ENCODE measurements at regions not wholly inside any gene's neighbourhood (a gene's known extent, or its start where the extent isn't known, plus 50 kb on each side); places are given as distances from the start of the nearest gene placed in this dataset.
A peak's percentile ranks its signal among the peaks of the same experiment; 100 is the strongest.
"Not testable (repeated sequence)": the region's sequence is repeated elsewhere in the genome, so short reads cannot be mapped to it uniquely, and the experiment has no call there.

DNA sequence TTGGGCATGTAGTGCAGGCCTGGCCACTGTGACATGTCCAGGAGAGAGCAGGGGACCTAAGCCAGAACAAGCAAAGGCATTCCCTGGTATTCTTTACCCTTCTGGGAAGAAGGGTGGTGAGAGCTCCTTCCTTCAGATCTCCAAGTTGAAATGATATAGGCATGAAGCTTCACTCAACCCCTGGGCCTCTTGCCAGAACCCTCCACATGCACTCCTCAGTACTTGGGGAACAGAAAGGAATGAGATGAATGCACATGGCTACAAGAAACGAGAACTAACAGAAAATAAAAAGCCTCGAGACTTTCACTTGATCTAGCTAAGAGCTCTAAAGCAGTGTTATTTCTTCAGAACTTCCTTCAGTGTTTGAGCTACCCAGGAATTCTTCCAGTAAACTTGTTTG is 262.2 kb downstream of the ETV1 start:
- no peak overlapping the region for H3K4me3 ChIP-seq (ENCODE audit: low read depth, low read length)
- no peak for DNase-seq (ENCODE audit: low read depth)
- H3K36me3 ChIP-seq (ENCODE audit: control insufficient read depth, insufficient read depth, low read length): no peaks in the 10 kb centered on the region
- TF ChIP-seq, protein P1, sequence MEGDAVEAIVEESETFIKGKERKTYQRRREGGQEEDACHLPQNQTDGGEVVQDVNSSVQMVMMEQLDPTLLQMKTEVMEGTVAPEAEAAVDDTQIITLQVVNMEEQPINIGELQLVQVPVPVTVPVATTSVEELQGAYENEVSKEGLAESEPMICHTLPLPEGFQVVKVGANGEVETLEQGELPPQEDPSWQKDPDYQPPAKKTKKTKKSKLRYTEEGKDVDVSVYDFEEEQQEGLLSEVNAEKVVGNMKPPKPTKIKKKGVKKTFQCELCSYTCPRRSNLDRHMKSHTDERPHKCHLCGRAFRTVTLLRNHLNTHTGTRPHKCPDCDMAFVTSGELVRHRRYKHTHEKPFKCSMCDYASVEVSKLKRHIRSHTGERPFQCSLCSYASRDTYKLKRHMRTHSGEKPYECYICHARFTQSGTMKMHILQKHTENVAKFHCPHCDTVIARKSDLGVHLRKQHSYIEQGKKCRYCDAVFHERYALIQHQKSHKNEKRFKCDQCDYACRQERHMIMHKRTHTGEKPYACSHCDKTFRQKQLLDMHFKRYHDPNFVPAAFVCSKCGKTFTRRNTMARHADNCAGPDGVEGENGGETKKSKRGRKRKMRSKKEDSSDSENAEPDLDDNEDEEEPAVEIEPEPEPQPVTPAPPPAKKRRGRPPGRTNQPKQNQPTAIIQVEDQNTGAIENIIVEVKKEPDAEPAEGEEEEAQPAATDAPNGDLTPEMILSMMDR (IDR thresholded peaks at IDR 0.05; ENCODE audit: insufficient read depth, low read length, poor library complexity, severe bottlenecking): no peak
- H3K27me3 ChIP-seq (ENCODE audit: control insufficient read depth, insufficient read depth, low read length): no peaks in the 10 kb centered on the region

DNA sequence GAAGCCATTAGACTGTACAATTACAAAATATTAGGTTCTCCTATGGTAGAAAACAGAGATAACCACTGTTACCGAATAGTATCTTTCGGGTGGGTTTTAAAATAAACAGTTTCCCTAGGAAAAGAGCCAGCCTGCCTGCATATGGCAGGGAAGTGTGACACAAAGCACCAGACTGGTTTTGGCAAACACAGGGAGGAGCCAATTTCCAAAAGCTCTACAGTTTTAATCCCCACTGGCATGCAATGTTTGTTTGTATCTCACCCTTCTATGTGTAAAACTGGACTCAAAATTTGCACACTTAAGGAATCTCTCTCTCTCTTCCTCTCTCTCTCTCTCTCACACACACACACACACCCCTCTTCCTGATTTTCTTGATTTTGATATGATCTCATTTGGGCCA is 261.7 kb downstream of the ETV1 start:
- TF ChIP-seq, protein P1 (IDR thresholded peaks at IDR 0.05; ENCODE audit: insufficient read depth, low read length, poor library complexity, severe bottlenecking): no peak
- Histone ChIP-seq H3K27me3 (ENCODE audit: control insufficient read depth, insufficient read depth, low read length) (no peaks in the 10 kb centered on the region), H3K36me3 (ENCODE audit: control insufficient read depth, insufficient read depth, low read length) (no peaks in the 10 kb centered on the region), H3K4me3 (ENCODE audit: low read depth, low read length) (no peak overlapping the region)
- no peak for DNase-seq (ENCODE audit: low read depth)

DNA sequence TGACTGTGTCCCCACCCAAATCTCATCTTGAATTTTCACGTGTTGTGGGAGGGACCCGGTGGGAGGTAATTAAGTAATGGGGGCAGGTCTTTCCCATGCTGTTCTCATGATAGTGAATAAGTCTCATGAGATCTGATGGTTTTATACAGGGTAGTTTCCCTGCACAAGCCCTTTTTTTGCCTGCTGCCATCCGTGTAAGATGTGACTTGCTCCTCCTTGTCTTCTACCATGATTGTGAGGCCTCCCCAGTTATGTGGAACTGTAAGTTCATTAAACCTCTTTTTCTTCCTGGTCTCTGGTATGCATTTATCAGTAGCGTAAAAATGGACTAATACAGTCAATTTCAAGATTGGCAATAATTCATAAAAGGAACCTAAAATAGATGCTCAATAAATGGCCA is 261.0 kb downstream of the ETV1 start:
- not testable (repeated sequence) for DNase-seq (ENCODE audit: low read depth); H3K4me3 ChIP-seq (ENCODE audit: low read depth, low read length); H3K36me3 ChIP-seq (ENCODE audit: control insufficient read depth, insufficient read depth, low read length); H3K27me3 ChIP-seq (ENCODE audit: control insufficient read depth, insufficient read depth, low read length)

DNA sequence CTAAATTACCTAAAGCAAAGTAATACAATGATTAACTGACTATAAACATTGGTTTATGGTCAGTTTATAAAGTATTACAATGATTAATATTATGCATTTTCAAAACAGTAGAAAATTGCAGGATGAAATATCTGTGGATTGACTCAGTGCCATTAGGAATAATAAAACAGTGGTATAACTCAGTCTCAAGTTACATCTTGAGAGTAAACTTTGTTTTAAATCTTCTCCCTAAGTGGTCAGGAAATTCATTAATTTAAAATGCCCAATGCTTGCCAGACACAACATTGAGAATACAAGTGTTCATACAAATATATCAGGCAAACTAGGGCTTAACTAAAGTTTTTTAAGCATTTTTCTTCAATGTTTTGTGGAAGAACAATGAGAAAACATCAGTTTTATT is 257.8 kb downstream of the ETV1 start:
- DNase-seq (ENCODE audit: low read depth): no peak
- TF ChIP-seq, protein P1 (IDR thresholded peaks at IDR 0.05; ENCODE audit: insufficient read depth, low read length, poor library complexity, severe bottlenecking): no peak

DNA sequence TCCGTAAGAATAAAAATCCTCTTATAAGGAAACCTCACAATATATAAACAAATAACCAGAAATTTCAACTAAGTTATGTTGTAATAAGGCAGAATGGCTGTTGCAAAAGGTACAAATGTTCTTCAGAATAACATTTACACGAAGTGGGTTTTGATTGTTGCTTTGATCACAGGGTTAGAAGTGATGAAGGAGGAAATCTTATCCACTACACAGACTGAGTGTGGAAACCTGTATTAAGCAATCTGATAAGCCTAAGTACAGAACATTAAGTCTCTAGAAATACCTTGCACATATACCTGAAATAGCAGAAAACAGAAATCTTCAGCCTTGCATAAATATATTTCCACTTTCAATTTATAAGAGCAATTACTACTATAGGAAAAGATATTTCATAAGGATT is 251.9 kb downstream of the ETV1 start:
- Histone ChIP-seq H3K36me3 (ENCODE audit: control insufficient read depth, insufficient read depth, low read length) (no peaks in the 10 kb centered on the region), H3K27me3 (ENCODE audit: control insufficient read depth, insufficient read depth, low read length) (no peaks in the 10 kb centered on the region), H3K4me3 (ENCODE audit: low read depth, low read length) (no peak overlapping the region)
- no peak for DNase-seq (ENCODE audit: low read depth)
- TF ChIP-seq, protein P1 (IDR thresholded peaks at IDR 0.05; ENCODE audit: insufficient read depth, low read length, poor library complexity, severe bottlenecking): no peak

More for the DNA sequence above, 257.8 kb downstream of the ETV1 start:
- H3K4me3 ChIP-seq (ENCODE audit: low read depth, low read length): no peak overlapping the region
- H3K36me3 ChIP-seq (ENCODE audit: control insufficient read depth, insufficient read depth, low read length): no peaks in the 10 kb centered on the region
- H3K27me3 ChIP-seq (ENCODE audit: control insufficient read depth, insufficient read depth, low read length): no peaks in the 10 kb centered on the region

DNA sequence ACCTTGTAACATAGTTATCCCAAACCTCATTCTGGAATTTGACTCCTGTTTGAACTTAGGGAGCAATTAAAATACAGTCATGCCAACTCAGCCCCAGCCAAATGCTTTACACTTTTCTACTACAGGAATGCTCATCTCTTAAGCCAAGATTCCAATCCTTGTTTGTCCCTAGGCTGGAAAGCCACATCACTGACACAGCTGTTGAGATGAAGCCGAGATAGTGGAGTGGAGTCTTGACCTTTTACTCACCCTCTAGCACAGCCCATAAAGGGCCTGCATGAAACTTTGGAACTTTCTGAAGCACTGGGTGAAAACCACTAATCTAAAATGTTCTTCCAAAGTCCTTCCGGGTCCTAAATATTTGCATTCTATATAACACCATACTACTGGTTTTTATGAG is 247.3 kb downstream of the ETV1 start:
- DNase-seq (ENCODE audit: low read depth): peak; percentile 16
- TF ChIP-seq, protein P1 (IDR thresholded peaks at IDR 0.05; ENCODE audit: insufficient read depth, low read length, poor library complexity, severe bottlenecking): no peak
- Histone ChIP-seq H3K4me3 (ENCODE audit: low read depth, low read length) (no peak overlapping the region), H3K27me3 (ENCODE audit: control insufficient read depth, insufficient read depth, low read length) (no peaks in the 10 kb centered on the region), H3K36me3 (ENCODE audit: control insufficient read depth, insufficient read depth, low read length) (no peaks in the 10 kb centered on the region)
